ENCODE measurements at regions not wholly inside any gene's neighbourhood (a gene's known extent, or its start where the extent isn't known, plus 50 kb on each side); places are given as distances from the start of the nearest gene placed in this dataset.

GRCh38 chr11:101741061-101741460 lies 157.3 kb upstream of the TRPC6 start:
- no peaks in the 10 kb centered on the region for H3K27me3 Mint-ChIP-seq (ENCODE audit: insufficient read depth, low read depth)
- Histone ChIP-seq H3K36me3 (no peaks in the 10 kb centered on the region), H4K20me1 (ENCODE audit: low read depth) (no peaks in the 10 kb centered on the region), H3K4me2 (no peak overlapping the region), H3K27ac (no peak overlapping the region), H3F3A (ENCODE audit: low read depth) (no peaks in the 10 kb centered on the region), H3K9ac (no peak overlapping the region), H3K9me3 (ENCODE audit: low read depth) (no peaks in the 10 kb centered on the region), H3K79me2 (ENCODE audit: low read depth) (no peaks in the 10 kb centered on the region), H3K4me3 (no peak overlapping the region), H2AFZ (replicated peaks) (no peak overlapping the region), H3K4me1 (peaks cover 5% of the 10 kb centered on the region), H3K27me3 (no peaks in the 10 kb centered on the region)
- no peak for DNase-seq (ENCODE audit: low spot score)
- TF ChIP-seq EZH2 (IDR thresholded peaks at IDR 0.05) (no peak), EZH2phosphoT487 (IDR thresholded peaks at IDR 0.05) (no peak), CTCF (IDR thresholded peaks at IDR 0.05) (no peak)
- H3K36me3 Mint-ChIP-seq, result no peaks in the 10 kb centered on the region
- no peaks in the 10 kb centered on the region for H3K4me1 Mint-ChIP-seq
- H3K4me3 Mint-ChIP-seq, result no peak overlapping the region
- H3K27ac Mint-ChIP-seq, result no peak overlapping the region
- no peaks in the 10 kb centered on the region for H3K9me3 Mint-ChIP-seq

GRCh38 chr11:101738452-101738851 lies 154.6 kb upstream of the TRPC6 start:
- no peaks in the 10 kb centered on the region for H3K9me3 Mint-ChIP-seq
- TF ChIP-seq EZH2phosphoT487 (IDR thresholded peaks at IDR 0.05) (no peak), EZH2 (IDR thresholded peaks at IDR 0.05) (no peak), CTCF (IDR thresholded peaks at IDR 0.05) (no peak)
- H3K27ac Mint-ChIP-seq, result no peak overlapping the region
- Histone ChIP-seq H3F3A (ENCODE audit: low read depth) (no peaks in the 10 kb centered on the region), H3K4me1 (peaks cover 5% of the 10 kb centered on the region), H3K36me3 (no peaks in the 10 kb centered on the region), H3K27ac (no peak overlapping the region), H2AFZ (replicated peaks) (no peak overlapping the region), H3K4me2 (no peak overlapping the region), H4K20me1 (ENCODE audit: low read depth) (no peaks in the 10 kb centered on the region), H3K9me3 (ENCODE audit: low read depth) (no peaks in the 10 kb centered on the region), H3K4me3 (no peak overlapping the region), H3K79me2 (ENCODE audit: low read depth) (no peaks in the 10 kb centered on the region), H3K27me3 (no peaks in the 10 kb centered on the region), H3K9ac (no peak overlapping the region)
- DNase-seq (ENCODE audit: low spot score), result no peak
- no peak overlapping the region for H3K4me3 Mint-ChIP-seq
- no peaks in the 10 kb centered on the region for H3K4me1 Mint-ChIP-seq
- H3K36me3 Mint-ChIP-seq, result no peaks in the 10 kb centered on the region
- H3K27me3 Mint-ChIP-seq (ENCODE audit: insufficient read depth, low read depth), result no peaks in the 10 kb centered on the region

DNA sequence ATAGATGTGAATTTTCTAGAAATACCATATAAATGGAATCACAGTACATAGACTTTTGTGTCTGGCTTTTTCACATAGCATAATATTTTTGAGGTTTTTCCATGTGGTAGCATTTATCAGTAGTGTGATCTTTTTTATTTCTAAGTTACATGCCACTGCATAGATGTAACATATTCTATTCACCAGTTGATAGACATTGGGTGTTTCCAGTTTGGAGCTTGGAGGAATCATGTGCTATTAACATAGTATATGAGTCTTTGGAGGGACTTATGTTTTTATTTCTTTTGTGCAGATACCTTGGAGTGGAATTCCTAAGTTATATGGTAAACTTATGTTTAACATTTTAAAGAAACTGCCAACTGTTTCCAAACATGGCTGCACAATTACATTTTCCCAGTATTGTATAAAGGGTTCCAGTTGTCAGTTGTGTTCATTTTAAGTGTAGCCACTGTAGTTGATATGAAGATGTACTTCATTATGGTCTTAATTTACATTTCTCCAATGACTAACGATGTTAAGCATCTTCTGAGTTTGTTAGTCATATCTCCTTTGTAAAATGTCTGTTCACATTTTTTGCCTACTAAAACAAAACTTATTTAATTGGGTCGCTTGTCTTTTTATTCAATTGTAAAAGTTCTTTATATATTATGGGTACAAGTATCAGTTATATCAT lies 145.7 kb upstream of the TRPC6 start:
- H2AFZ ChIP-seq (replicated peaks), result no peak overlapping the region
- H3K9me3 Mint-ChIP-seq, result no peaks in the 10 kb centered on the region
- no peak for DNase-seq (ENCODE audit: low spot score)
- no peaks in the 10 kb centered on the region for H3K36me3 ChIP-seq
- H3K27ac Mint-ChIP-seq, result no peak overlapping the region
- H3K36me3 Mint-ChIP-seq, result no peaks in the 10 kb centered on the region
- no peaks in the 10 kb centered on the region for H3K9me3 ChIP-seq (ENCODE audit: low read depth)
- no peak overlapping the region for H3K27ac ChIP-seq
- no peak overlapping the region for H3K4me2 ChIP-seq
- H3K27me3 ChIP-seq, result no peaks in the 10 kb centered on the region
- no peaks in the 10 kb centered on the region for H3K27me3 Mint-ChIP-seq (ENCODE audit: insufficient read depth, low read depth)
- no peaks in the 10 kb centered on the region for H3K4me1 ChIP-seq
- H3K4me3 Mint-ChIP-seq, result no peak overlapping the region
- H4K20me1 ChIP-seq (ENCODE audit: low read depth), result no peaks in the 10 kb centered on the region
- no peaks in the 10 kb centered on the region for H3K79me2 ChIP-seq (ENCODE audit: low read depth)
- no peak for TF ChIP-seq EZH2 (IDR thresholded peaks at IDR 0.05)
- no peak for TF ChIP-seq EZH2phosphoT487 (IDR thresholded peaks at IDR 0.05)
- TF ChIP-seq CTCF (IDR thresholded peaks at IDR 0.05), result no peak
- no peak overlapping the region for H3K4me3 ChIP-seq
- H3F3A ChIP-seq (ENCODE audit: low read depth), result no peaks in the 10 kb centered on the region
- no peak overlapping the region for H3K9ac ChIP-seq
- H3K4me1 Mint-ChIP-seq, result no peaks in the 10 kb centered on the region
